NCI-H524 (cell line): ENCODE measurements at regions not wholly inside any gene's neighbourhood (a gene's known extent, or its start where the extent isn't known, plus 50 kb on each side); places are given as distances from the start of the nearest gene placed in this dataset.

Source experiments
- DNase-seq, 2 experiments: peaks; one replicate each; lab custom pipeline; 2025; lab: John Stamatoyannopoulos, UW

DNA sequence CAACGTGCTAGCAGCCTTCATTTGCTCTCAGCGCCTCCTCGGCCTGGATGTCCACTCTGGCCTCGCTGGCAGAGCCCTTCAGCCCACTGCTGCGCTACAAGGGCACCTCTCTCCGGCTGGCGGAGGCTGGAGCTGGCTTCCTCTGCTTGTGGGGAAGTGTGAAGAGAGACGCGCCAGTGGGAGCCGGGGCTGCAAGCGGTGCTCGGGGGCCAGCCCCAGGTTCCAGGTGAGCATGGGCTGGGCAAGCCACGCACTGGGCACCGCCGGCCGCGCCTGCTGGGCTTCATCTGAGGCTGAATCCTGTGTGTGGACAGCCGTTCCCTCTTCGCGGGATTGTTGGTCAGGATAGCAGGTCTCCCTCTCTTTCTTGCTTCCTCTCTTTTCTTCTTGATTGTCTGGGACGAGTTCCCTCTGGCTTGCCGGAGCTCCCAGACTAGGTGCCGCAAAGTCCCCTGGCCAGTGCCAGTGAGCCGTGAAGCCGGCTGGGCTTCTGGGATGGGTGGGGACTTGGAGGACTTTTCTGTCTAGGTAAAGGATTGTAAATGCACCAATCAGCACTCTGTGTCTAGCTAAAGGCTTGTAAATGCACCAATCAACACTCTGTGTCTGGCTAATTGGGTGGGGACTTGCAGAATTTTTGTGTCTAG, 165.0 kb downstream of the HEPH start:
- no peak for DNase-seq

DNA sequence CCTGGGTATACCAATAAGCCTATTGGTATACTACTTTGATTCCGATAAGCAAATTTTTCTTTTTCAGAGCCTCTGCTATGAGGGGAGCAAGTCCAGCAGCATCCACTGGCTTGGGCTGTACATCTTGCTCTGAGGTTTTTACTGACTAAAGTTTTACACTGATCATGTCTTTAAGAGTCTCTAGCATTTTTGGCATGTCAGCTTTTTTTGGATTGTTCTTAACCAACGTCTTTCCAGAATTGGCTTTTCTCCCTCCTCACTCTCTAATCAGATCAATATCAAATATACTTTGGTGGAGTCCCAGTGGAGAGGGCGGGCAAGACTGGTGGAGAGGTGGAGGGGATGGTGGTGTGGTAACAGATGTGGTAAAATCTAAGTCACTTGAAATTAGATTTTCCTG, 196.8 kb downstream of the HEPH start:
- no peak for DNase-seq

DNA sequence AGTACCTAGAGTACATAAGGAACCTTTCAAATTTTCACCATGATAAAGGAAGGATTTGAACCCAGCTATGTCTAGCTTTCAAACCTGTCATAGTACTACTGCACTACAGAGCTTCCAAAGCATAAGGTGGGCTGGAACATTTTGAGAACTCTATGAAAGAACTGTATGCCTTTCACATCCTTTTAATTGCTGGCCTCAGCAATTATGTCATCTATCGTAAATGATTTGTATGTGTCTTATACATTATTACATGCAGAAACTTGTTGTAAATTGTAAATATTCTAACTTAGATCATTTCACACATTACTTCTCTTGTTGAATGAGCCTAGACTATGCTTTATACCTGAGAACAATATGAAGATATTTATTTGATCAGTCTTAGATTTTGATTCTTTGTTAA, 220.7 kb downstream of the HEPH start:
- DNase-seq = no peak

DNA sequence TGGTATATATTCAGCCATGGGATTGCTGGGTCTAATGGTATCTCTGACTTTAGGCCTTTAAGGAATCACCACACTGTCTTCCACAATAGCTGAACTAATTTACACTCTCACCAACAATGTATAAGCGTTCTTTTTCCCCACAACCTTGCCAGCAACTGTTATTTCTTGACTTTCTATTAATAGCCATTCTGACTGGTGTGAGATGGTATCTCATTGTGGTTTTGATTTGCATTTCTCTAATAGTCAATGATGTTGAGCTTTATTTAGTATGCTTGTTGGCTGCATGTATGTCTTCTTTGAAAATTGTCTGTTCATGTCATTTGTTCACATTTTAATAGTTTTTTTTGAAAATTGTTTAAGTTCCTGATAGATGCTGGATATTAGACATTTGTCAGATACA, 235.2 kb downstream of the HEPH start:
- DNase-seq = no peak

DNA sequence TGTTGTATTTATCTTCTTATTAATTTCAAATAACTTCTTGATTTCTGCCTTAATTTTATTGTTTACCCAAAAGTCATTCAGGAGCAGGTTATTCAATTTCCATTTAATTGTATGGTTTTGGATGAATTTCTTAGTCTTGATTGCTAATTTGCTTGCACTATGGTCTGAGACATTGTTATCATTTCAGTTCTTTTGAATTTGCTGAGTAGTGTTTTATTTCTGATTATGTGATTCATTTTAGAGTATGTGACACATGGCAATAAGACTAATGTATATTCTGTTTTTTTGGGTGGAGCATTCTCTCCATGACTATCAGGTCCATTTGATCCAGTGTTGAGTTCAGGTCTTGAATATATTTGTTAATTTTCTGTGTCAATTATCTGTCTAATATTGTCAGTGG, 236.7 kb downstream of the EDA2R start:
- DNase-seq = no peak

DNA sequence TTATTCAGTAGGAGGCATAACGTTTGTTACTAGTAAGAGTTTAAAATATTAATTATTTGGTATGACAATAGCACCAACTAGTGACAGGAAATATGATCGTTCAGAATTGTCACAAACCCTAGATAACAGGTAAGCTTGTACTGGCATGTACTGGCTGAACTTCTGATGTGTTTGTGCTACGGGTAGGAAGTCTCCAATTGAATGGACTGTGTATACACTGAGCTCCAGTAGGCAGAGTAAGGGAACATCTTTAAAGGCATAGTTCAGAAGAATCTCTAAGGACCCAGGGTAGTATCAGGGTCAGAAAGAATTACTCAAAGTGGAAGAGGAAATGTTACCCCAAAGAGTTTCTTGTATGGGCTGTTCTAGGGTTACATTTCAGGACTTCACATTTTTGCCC, 230.4 kb downstream of the EDA2R start:
- peak in 1 of 2 experiments; percentile 0 for DNase-seq

DNA sequence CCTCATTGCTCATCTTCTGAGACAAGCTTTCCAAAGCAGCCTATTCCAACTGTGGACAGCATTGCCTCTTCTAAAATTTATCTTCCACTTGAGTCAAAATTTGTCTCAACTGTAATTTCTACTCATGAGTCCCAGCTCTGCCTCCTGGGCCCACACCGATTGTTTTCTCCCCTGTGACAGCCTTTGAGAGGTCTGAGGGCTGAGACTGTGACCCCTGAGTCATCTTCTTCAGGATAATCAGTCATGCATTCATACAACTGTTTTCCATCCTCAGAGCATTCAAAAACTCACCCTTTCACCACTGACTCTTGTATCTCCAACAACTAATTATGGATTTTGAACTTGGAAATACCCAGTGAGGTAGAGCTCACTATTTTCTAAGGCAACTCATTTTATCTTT, 228.1 kb downstream of the EDA2R start:
- DNase-seq = no peak
